Glomerular visceral epithelial cell (primary cell): ENCODE measurements at regions not wholly inside any gene's neighbourhood (a gene's known extent, or its start where the extent isn't known, plus 50 kb on each side); places are given as distances from the start of the nearest gene placed in this dataset.

Experiments used
- DNase-seq: peaks from one replicate; pipeline ENCODE4 v3.0.0-alpha.2; 2016; ENCODE audit errors: extremely low spot score

GRCh38 chr13:34241332-34241731 lies 423.4 kb downstream of the RFC3 start:
- no peak for DNase-seq

GRCh38 chr13:34243403-34243802 lies 425.5 kb downstream of the RFC3 start:
- no peak for DNase-seq

DNA sequence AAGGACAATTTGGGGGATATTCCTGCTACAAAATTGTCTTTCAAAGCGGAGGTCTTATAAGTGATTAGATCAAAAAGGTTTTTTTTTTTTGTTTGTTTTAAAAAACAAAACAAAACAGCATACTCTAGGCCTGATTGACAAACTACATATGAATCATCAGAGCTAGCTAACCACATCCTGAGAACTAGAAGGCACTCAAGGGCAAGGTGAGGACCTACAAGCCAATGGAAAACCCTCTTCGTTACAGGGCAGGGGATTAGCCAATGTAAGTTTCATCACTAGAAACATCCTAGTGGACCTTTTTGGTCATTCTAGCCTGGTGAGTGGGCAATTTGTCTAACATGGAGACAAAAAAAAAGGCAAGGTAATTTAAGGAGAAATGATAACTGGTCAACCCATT lies 428.6 kb downstream of the RFC3 start:
- DNase-seq, result no peak

GRCh38 chr13:34247596-34247995 lies 429.6 kb downstream of the RFC3 start:
- DNase-seq, result no peak

GRCh38 chr13:34249546-34250039 lies 431.6 kb downstream of the RFC3 start:
- DNase-seq, result no peak

DNA sequence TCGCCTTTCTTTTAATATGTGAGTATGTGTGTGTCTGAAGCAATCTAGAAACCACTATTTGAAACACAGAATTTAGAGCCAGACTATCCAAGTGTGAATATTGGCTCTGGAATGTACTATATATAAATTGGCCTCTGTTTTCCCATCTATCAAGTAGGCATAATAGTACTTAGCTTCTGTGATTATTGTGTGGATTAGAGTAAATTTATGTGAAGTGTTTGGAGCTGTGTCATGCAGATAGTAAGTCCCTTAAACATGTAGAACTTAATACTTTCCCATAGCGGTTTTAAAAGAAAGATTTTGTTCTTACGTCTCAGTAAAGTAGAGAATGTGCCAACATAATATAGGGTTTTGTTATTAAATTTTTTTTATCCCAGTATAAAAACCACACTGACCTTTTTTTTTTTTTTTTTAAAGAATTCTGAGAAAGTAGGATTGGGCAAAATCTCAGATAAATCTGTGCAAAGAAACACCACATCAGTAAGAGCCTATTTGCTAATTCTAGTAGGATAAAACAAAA lies 432.3 kb downstream of the RFC3 start:
- DNase-seq, result no peak

- DNase-seq, result no peak
These were observed 436.4 kb downstream of the RFC3 start for GRCh38 chr13:34254366-34254765.

- DNase-seq, result no peak
These were observed 437.8 kb downstream of the RFC3 start for GRCh38 chr13:34255711-34256110.

GRCh38 chr13:34256236-34256635 lies 438.3 kb downstream of the RFC3 start:
- no peak for DNase-seq

DNA sequence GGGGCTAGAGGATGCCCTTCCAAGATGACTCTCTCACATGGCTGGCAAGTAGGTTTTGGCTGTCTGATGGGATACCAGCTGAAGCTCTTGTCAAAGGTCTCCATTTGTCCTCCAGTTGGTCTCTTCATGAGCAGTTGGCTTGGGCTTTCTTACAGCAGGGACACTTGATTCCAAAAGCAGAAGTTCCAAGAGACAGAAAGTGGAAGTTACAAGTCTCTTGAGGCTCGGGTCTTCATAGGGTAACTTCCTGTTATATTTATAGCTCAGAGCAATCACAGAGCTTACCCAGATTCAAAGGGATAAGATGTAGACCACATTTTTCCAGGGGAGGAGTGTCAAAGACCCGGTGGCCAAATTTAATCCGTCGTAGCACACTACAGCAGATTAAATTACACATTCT lies 440.0 kb downstream of the RFC3 start:
- DNase-seq, result no peak

GRCh38 chr13:34258646-34259386 lies 440.9 kb downstream of the RFC3 start:
- DNase-seq, result no peak

DNA sequence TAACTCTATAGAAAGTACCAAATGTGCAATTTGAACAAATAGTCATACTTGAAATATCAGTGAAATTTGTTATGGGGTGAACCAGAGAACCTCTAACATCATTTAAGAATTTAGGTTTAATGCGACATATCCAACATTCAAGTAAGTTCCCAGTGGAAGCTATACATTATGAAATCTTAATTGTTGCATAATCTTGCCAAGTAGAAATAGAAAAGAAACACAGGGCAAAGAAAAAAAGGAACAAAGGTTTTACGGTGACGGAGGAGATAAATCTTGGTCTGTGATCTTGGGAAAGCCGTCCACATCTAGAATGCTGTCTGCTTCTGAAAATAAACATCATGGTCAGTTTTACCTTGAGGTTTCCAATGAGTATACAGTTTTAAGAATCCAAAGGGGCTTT lies 445.7 kb downstream of the RFC3 start:
- DNase-seq, result no peak

GRCh38 chr13:34265046-34265679 lies 447.2 kb downstream of the RFC3 start:
- no peak for DNase-seq

DNA sequence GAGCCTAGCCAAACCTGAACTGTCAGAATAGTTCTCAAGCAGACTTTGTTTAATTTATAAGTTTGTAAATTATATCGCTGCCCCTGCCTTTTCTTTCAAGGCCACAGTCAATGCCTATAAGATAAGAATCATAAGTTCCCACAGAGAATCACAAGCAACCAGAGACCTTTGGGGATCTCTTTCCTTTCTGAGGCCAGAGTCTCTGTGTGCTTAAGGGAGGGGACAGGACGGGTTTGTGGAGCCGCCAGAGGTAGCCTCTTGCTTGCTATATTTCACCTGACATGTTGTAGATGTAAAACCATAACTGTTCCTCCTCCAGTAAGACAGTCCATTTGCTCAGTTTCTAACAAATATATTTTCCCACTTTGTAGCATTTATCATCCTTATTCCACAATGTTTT lies 458.8 kb downstream of the RFC3 start:
- no peak for DNase-seq

DNA sequence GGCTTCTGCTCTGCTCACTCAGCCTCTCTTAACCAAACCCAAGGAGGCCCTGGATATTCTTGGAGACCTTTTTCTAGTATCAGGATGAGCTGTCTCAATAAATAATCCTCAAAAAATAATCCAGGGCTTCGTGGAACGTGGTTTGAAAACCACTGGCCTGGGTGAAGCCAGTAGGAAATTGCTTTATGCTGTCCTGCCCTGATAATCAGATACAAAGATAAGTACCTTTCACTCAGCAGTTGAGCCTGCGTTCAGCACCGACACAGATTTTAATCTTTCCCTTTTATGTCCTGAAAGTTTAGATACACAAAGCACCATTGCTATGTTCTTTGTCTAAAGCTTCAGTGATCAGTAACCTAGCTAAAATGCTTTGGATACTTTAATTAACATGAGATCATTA lies 460.0 kb downstream of the RFC3 start:
- no peak for DNase-seq

DNA sequence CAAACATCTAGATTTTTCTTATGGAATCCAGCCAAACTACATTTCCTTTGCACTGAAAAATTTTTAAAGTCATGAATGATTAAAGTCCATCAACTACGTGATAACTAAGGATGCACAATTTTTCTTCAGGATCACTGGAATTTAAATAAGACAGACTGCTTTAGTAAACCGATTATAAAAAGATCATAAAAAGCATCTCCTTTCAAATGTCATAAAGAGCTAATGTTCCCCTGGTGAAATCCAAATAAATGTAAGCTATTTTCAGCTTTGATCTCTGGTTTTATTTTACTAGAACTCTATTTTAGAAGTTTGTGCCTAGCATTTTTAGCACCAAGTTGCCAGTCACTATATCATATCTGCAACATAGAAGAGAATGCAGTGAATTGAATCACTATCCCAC lies 460.8 kb downstream of the RFC3 start:
- no peak for DNase-seq

GRCh38 chr13:34290661-34291060 lies 472.7 kb downstream of the RFC3 start:
- no peak for DNase-seq

GRCh38 chr13:34294483-34295129 lies 476.7 kb downstream of the RFC3 start:
- no peak for DNase-seq

DNA sequence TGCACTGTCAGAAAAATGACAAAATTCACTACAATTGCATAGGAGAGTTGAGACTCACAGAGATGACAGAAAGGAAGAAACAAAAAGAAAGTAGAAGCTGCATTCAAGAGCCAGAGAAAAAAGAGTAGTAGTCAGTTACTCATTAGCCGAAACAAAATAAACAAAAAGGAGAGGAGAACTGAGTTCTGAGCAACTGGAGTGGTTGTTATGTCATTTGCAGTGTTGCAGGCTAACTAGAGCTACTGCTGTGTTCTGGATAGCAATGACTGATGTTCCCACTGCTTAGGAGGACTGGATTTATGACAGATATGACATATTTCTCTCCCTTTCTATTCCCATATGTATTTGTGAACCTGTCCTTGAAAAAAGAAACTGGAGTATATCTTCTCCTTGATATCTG lies 482.6 kb downstream of the RFC3 start:
- DNase-seq, result no peak

GRCh38 chr13:34302596-34302995 lies 484.6 kb downstream of the RFC3 start:
- no peak for DNase-seq

GRCh38 chr13:34303346-34303745 lies 485.4 kb downstream of the RFC3 start:
- no peak for DNase-seq

GRCh38 chr13:34307607-34308006 lies 489.7 kb downstream of the RFC3 start:
- no peak for DNase-seq

- no peak for DNase-seq
These were observed 490.8 kb downstream of the RFC3 start for GRCh38 chr13:34308725-34309124.
